ENCODE measurements at regions not wholly inside any gene's neighbourhood (a gene's known extent, or its start where the extent isn't known, plus 50 kb on each side); places are given as distances from the start of the nearest gene placed in this dataset.

GRCh38 chr10:55979203-55979602 is 381.9 kb downstream of the ZWINT start:
- TF ChIP-seq CTCF (IDR thresholded peaks at IDR 0.05) (no peak), POLR2A (IDR thresholded peaks at IDR 0.05; ENCODE audit: low read depth) (no peak)
